C4-2B (cell line): ENCODE measurements at regions not wholly inside any gene's neighbourhood (a gene's known extent, or its start where the extent isn't known, plus 50 kb on each side); places are given as distances from the start of the nearest gene placed in this dataset.

ENCODE experiments used
- H3K27ac ChIP-seq: fragments of 450-650 bp; 2 replicates; pipeline ENCODE4 v1.5.1; 2017
- ZFX ChIP-seq: fragments of 450-650 bp; IDR thresholded peaks from 2 replicates; pipeline ENCODE4 v1.6.1; 2017
- TF ChIP-seq, protein P1 (sequence below): fragments of 450-650 bp; conservative IDR thresholded peaks from 2 replicates; pipeline ENCODE4 v1.5.1; 2017; ENCODE audit warnings: mild to moderate bottlenecking

DNA sequence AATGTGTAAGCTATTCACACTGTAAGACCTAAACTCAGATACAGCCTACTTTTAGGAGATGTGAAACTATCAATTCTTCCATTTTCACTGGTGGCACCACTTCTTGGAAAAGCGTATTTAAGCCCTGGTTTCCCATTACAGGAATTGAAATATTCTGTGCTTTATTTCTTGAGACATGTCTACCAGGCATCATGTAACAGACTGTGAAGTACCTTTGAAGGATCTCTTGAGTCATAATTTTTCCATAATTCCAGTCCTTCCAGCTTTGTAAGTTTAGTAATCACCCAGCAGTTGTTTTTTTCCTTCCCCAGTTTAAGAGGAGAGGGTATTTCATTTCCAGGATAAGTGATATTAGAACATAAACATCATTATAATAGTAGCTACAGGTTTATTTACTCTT lies 186.0 kb upstream of the PRPS1L1 start:
- TF ChIP-seq, protein P1, sequence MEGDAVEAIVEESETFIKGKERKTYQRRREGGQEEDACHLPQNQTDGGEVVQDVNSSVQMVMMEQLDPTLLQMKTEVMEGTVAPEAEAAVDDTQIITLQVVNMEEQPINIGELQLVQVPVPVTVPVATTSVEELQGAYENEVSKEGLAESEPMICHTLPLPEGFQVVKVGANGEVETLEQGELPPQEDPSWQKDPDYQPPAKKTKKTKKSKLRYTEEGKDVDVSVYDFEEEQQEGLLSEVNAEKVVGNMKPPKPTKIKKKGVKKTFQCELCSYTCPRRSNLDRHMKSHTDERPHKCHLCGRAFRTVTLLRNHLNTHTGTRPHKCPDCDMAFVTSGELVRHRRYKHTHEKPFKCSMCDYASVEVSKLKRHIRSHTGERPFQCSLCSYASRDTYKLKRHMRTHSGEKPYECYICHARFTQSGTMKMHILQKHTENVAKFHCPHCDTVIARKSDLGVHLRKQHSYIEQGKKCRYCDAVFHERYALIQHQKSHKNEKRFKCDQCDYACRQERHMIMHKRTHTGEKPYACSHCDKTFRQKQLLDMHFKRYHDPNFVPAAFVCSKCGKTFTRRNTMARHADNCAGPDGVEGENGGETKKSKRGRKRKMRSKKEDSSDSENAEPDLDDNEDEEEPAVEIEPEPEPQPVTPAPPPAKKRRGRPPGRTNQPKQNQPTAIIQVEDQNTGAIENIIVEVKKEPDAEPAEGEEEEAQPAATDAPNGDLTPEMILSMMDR, result no peak
- TF ChIP-seq ZFX, result no peak
- H3K27ac ChIP-seq, result no peak overlapping the region

DNA sequence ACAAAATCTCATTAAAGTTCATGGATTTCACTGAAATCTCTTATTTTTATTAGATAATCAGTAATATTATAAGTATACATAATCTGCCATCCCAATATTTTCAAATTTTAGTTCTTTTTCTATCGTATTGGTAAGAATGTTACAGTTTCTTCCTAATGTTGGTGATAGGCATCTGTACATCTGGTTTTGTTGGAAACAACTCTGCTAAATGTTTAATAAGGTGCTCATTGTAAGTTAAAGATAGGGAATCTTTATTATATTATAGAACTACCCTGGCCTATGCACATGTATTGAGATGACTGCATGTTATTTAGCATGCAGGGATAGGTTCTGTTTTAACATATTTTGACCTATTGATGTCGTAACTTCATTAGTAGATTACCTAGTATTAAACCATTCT lies 188.6 kb upstream of the PRPS1L1 start:
- H3K27ac ChIP-seq, result no peak overlapping the region
- TF ChIP-seq ZFX, result no peak
- TF ChIP-seq, protein P1, result no peak

DNA sequence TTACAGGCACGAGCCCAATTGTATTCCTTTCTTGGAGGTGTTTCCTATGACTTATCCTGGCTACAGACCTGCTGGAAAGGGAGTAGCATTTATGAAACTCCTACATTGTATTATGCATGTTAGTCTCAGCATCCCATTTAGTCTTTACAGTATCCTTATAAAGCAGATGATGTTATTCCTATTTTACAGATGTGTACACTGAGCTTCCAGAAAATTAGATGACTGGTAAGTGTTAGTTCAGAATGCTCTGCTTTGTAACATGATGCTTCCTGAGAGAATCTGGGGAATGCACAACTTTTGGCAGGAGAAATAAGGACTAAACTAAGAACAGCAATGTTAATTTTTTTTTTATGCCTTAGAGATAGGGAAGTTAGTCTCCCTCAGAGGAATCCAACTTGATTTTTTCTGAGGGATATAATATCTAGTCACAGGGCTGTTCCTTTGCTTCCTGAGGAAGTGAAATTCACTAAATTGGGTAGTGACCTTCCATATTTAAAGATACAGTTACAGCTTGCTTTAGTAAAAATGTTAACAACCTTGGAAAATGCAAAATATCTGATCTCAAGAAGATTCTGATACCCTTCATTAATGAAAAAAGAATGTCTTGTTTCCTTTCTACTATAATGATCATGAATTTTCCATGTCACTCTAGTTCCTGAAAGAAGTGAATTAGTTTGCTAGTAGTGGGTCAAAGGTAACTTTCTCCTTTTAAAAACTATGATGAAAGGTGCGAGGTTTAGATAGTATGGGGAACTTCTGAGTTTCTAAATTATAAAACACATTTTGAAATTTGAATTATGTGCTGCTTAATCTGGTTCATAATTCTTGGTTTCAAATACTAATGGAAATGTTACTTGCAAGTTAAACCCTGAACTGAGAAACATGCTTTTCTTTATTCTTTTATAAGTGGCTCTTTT lies 194.0 kb upstream of the PRPS1L1 start:
- TF ChIP-seq, protein P1, result no peak
- H3K27ac ChIP-seq, result no peak overlapping the region

DNA sequence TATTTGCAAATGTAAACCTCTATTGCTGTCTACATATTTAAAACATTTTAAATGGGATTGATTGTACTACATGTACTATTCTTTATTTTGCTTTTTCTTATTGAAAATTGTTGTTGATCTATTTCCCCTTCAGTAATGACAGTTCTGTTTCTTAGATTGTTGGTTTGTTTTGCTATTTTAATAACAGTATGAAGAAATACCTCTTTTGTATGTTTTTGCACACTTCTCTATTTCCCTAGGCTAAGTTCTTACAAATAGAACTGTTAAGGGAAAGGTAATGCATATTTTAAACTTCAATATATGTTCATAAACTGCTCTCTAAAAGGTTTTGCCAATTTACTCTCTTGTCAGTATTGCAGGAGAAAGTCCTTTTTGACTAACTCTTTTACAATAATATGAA lies 195.0 kb upstream of the PRPS1L1 start:
- H3K27ac ChIP-seq, result no peak overlapping the region
- TF ChIP-seq ZFX, result no peak
- TF ChIP-seq, protein P1, result no peak

DNA sequence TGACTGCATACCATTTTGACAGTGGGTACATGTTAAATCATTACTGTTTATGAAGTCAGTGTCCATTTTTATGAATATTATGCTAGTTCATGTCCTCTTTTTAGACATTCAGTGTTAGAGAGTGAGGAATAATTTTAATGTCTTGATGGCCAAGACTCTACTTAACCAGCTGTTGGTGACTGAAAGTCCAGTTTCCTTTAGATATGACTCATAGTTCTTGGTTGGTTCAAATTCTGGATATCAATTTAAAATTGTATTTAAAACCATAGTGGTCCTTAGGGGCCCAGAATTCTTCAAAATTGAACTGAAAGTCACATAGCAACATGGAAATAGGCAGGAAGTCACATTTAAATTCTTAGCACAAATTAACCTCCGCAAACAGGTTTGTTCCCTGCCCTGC lies 196.5 kb upstream of the PRPS1L1 start:
- no peak for TF ChIP-seq ZFX
- TF ChIP-seq, protein P1, result no peak
- no peak overlapping the region for H3K27ac ChIP-seq

DNA sequence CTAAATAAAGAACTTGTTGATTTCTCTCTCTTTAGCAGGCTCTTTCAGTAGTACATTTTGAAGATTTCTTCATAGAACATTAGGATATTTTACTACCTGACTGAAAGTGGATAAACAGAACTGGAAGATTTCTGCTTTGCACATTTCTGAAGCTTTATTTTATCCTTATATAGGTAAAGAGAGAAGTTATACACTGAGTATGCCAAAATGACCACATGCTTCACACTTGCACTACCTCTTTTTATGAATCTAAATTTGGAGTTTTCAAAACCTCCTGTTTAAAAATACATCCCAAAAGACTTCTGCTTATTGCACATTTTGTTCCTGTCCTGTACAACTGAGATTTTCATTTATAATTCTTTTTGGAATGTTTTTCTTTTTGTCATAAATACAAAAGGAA lies 197.4 kb upstream of the PRPS1L1 start:
- TF ChIP-seq, protein P1, result no peak
- TF ChIP-seq ZFX, result no peak
- no peak overlapping the region for H3K27ac ChIP-seq

DNA sequence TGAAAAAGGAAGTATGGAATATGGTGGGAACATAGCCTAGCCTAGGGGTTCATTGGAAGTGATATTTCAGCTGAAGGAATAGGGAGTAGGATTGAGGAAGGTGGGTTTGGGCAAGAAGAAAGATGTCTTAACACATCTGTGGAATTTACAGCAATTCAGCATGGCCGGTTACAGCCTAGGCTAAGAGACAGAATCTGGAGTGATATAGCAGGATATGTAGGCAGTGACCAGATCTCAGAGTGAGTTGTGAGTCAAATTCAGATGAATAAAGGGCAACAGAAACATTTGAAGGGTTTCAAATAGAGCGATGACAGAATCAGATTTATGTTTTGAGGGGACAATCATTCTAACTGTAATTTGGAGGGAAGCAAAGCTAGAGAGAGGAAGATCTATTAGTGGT lies 199.0 kb upstream of the PRPS1L1 start:
- no peak overlapping the region for H3K27ac ChIP-seq
- no peak for TF ChIP-seq ZFX
- TF ChIP-seq, protein P1, result no peak
